ENCODE measurements at regions not wholly inside any gene's neighbourhood (a gene's known extent, or its start where the extent isn't known, plus 50 kb on each side); places are given as distances from the start of the nearest gene placed in this dataset.

DNA sequence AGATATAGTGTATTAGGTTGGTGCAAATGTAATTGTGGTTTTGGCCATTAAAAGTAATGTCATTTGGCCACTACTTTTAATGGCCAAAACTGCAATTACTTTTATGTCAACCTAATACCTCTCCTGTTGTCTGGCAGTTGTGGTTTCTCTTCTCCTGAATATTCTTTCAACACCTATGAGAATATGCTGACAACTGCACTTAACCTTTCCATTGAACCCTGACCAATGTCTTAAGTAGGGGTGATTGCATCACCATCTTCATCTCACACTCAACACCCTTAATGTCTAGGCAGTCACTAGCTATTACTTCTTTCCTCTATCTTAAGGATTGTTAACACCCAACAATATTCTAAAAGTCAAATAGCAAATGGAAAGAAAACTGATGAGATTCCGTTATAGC is 200.5 kb upstream of the HSF2 start:
- TF ChIP-seq, protein P1, sequence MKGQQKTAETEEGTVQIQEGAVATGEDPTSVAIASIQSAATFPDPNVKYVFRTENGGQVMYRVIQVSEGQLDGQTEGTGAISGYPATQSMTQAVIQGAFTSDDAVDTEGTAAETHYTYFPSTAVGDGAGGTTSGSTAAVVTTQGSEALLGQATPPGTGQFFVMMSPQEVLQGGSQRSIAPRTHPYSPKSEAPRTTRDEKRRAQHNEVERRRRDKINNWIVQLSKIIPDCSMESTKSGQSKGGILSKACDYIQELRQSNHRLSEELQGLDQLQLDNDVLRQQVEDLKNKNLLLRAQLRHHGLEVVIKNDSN (IDR thresholded peaks at IDR 0.05) = no peak
- TF ChIP-seq YY1 (IDR thresholded peaks at IDR 0.05; ENCODE audit: low read depth) (no peak), CEBPB (IDR thresholded peaks at IDR 0.05) (no peak), ZBTB7A (IDR thresholded peaks at IDR 0.05; ENCODE audit: low read depth) (no peak), NFIC (IDR thresholded peaks at IDR 0.05) (no peak), EP300 (IDR thresholded peaks at IDR 0.05; ENCODE audit: borderline replicate concordance) (no peak), CREB1 (IDR thresholded peaks at IDR 0.05; ENCODE audit: low read depth) (no peak), FOXM1 (IDR thresholded peaks at IDR 0.05; ENCODE audit: borderline replicate concordance, low read depth) (no peak), EGR1 (IDR thresholded peaks at IDR 0.05) (no peak), TAF1 (IDR thresholded peaks at IDR 0.05; ENCODE audit: low read depth) (no peak), RAD21 (IDR thresholded peaks at IDR 0.05; ENCODE audit: low read depth) (no peak), TEAD4 (IDR thresholded peaks at IDR 0.05) (no peak), TCF12 (IDR thresholded peaks at IDR 0.05; ENCODE audit: low read depth) (no peak)
- TF ChIP-seq, protein P2, sequence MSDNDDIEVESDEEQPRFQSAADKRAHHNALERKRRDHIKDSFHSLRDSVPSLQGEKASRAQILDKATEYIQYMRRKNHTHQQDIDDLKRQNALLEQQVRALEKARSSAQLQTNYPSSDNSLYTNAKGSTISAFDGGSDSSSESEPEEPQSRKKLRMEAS (IDR thresholded peaks at IDR 0.05) = no peak
- TF ChIP-seq, protein P3, sequence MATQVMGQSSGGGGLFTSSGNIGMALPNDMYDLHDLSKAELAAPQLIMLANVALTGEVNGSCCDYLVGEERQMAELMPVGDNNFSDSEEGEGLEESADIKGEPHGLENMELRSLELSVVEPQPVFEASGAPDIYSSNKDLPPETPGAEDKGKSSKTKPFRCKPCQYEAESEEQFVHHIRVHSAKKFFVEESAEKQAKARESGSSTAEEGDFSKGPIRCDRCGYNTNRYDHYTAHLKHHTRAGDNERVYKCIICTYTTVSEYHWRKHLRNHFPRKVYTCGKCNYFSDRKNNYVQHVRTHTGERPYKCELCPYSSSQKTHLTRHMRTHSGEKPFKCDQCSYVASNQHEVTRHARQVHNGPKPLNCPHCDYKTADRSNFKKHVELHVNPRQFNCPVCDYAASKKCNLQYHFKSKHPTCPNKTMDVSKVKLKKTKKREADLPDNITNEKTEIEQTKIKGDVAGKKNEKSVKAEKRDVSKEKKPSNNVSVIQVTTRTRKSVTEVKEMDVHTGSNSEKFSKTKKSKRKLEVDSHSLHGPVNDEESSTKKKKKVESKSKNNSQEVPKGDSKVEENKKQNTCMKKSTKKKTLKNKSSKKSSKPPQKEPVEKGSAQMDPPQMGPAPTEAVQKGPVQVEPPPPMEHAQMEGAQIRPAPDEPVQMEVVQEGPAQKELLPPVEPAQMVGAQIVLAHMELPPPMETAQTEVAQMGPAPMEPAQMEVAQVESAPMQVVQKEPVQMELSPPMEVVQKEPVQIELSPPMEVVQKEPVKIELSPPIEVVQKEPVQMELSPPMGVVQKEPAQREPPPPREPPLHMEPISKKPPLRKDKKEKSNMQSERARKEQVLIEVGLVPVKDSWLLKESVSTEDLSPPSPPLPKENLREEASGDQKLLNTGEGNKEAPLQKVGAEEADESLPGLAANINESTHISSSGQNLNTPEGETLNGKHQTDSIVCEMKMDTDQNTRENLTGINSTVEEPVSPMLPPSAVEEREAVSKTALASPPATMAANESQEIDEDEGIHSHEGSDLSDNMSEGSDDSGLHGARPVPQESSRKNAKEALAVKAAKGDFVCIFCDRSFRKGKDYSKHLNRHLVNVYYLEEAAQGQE (IDR thresholded peaks at IDR 0.05; ENCODE audit: low read depth) = no peak

DNA sequence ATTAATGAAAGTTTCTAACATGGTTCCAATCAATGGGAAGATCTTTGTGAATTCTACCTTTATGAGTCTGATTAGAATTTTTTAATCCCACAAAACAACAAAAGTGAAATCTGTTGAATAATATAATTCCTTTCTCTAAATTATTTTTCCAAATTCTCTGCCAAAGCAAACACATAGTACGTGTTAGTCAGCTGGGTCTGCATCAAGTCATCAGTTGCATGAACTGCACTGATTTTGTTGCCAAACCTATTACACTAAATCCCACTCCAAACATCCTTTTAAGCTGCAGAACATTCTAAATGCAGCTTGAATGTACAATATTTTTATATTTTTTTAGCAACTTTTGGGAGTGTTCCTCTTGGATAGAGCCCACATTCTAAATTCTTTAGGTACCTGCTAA is 199.0 kb upstream of the HSF2 start:
- TF ChIP-seq YY1 (IDR thresholded peaks at IDR 0.05; ENCODE audit: low read depth) (no peak), CEBPB (IDR thresholded peaks at IDR 0.05) (no peak)
- TF ChIP-seq, protein P1 (IDR thresholded peaks at IDR 0.05) = no peak
- TF ChIP-seq, protein P2 (IDR thresholded peaks at IDR 0.05) = no peak

DNA sequence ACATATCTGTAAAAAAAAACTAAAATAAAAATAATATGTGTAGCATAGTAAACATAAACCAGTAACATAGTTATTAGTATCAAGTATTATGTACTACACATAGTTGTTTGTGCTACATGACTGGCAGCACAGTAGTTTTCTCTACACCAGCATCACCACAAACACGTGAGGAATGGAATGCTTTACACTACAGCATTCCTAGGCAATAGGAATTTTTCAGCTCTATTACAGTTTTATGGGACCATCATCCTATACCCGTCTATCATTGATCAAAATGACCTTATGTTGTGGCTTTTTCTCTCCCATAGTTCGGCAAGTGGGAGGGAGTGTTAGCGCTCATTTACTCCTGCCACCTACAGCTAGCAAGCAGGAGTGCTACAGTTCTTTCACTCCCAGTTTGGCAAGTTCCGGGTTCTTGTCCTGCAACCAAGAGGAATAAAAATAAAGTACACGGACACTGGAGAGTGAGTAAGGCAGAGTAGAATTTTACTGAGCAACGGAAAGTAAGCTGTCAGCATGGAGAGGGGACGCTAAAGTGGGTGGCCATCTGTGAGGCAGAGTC is 196.8 kb upstream of the HSF2 start:
- TF ChIP-seq CREB1 (IDR thresholded peaks at IDR 0.05; ENCODE audit: low read depth) (no peak), TEAD4 (IDR thresholded peaks at IDR 0.05) (no peak), TCF12 (IDR thresholded peaks at IDR 0.05; ENCODE audit: low read depth) (no peak), NFIC (IDR thresholded peaks at IDR 0.05) (no peak), EGR1 (IDR thresholded peaks at IDR 0.05) (no peak), YY1 (IDR thresholded peaks at IDR 0.05; ENCODE audit: low read depth) (no peak), EP300 (IDR thresholded peaks at IDR 0.05; ENCODE audit: borderline replicate concordance) (no peak), FOXM1 (IDR thresholded peaks at IDR 0.05; ENCODE audit: borderline replicate concordance, low read depth) (no peak), RAD21 (IDR thresholded peaks at IDR 0.05; ENCODE audit: low read depth) (no peak), TAF1 (IDR thresholded peaks at IDR 0.05; ENCODE audit: low read depth) (no peak), ZBTB7A (IDR thresholded peaks at IDR 0.05; ENCODE audit: low read depth) (no peak)
- TF ChIP-seq, protein P1 (IDR thresholded peaks at IDR 0.05) = no peak
- TF ChIP-seq, protein P2 (IDR thresholded peaks at IDR 0.05) = no peak
- TF ChIP-seq, protein P3 (IDR thresholded peaks at IDR 0.05; ENCODE audit: low read depth) = no peak

DNA sequence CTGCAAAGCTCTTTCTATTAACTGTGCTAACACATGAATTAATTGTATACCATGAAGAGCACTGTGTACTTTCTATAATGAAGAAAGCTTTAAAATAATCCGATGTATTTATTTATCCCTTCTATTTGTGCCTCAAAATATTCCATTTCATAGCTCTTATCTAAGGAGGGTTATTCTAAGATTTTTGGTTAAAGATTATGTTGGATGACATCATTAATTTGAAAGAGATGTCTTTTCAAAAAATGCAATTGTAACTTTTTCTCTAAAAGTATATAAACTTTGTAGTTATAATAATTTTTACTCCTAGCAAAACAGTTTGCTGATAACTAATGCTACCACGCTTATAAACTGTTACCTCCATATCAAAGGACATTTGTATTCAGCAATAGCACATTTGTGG is 192.4 kb upstream of the HSF2 start:
- TF ChIP-seq, protein P1 (IDR thresholded peaks at IDR 0.05) = no peak
- TF ChIP-seq EGR1 (IDR thresholded peaks at IDR 0.05) (no peak), RAD21 (IDR thresholded peaks at IDR 0.05; ENCODE audit: low read depth) (no peak), TEAD4 (IDR thresholded peaks at IDR 0.05) (no peak), YY1 (IDR thresholded peaks at IDR 0.05; ENCODE audit: low read depth) (no peak), FOXM1 (IDR thresholded peaks at IDR 0.05; ENCODE audit: borderline replicate concordance, low read depth) (no peak)
- TF ChIP-seq, protein P2 (IDR thresholded peaks at IDR 0.05) = no peak

DNA sequence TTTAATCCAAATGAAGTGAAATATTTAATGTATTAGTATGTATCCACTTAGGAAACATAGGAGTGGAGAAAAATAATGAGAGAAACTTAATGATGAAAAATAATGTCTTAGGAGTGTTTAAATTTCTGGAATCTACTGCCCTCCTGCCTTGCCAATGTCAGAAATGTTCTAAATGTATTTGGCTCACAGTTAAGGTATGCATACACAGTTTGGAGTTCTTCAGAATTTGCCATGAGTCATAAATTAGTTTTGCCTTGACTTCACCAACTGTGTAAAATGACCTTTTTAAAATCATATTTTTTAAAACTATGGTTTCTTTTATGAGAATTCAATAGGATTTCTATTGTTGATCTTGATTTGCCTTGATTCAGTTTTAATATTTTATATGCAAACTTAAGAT is 191.7 kb upstream of the HSF2 start:
- TF ChIP-seq, protein P1 (IDR thresholded peaks at IDR 0.05) = no peak
- TF ChIP-seq RAD21 (IDR thresholded peaks at IDR 0.05; ENCODE audit: low read depth) (no peak), ZBTB7A (IDR thresholded peaks at IDR 0.05; ENCODE audit: low read depth) (no peak), EP300 (IDR thresholded peaks at IDR 0.05; ENCODE audit: borderline replicate concordance) (no peak), TCF12 (IDR thresholded peaks at IDR 0.05; ENCODE audit: low read depth) (no peak), TEAD4 (IDR thresholded peaks at IDR 0.05) (no peak), CREB1 (IDR thresholded peaks at IDR 0.05; ENCODE audit: low read depth) (no peak), CEBPB (IDR thresholded peaks at IDR 0.05) (no peak)
- TF ChIP-seq, protein P3 (IDR thresholded peaks at IDR 0.05; ENCODE audit: low read depth) = no peak

All from Ishikawa (cell line).